BLaER1 (cell line): ENCODE measurements at regions not wholly inside any gene's neighbourhood (a gene's known extent, or its start where the extent isn't known, plus 50 kb on each side); places are given as distances from the start of the nearest gene placed in this dataset.

Experiments used
- H3K27ac ChIP-seq: shearing (Covaris generic); formaldehyde crosslinking; 2 replicates; pipeline ENCODE4 v1.8.1; 2022
- H3K27me3 ChIP-seq: shearing (Covaris generic); formaldehyde crosslinking; 2 replicates; pipeline ENCODE4 v1.8.1; 2022
- H3K36me3 ChIP-seq: shearing (Covaris generic); formaldehyde crosslinking; 2 replicates; pipeline ENCODE4 v1.8.1; 2022
- H3K4me1 ChIP-seq: shearing (Covaris generic); formaldehyde crosslinking; 2 replicates; pipeline ENCODE4 v1.8.1; 2022
- H3K4me2 ChIP-seq: shearing (Covaris generic); formaldehyde crosslinking; 2 replicates; pipeline ENCODE4 v1.8.1; 2022
- H3K4me3 ChIP-seq: shearing (Covaris generic); formaldehyde crosslinking; 2 replicates; pipeline ENCODE4 v1.8.1; 2022
- H3K9ac ChIP-seq: shearing (Covaris generic); formaldehyde crosslinking; 2 replicates; pipeline ENCODE4 v1.8.1; 2022
- H3K9me3 ChIP-seq: shearing (Covaris generic); formaldehyde crosslinking; 2 replicates; pipeline ENCODE4 v1.8.1; 2022
- H4K20me1 ChIP-seq: shearing (Covaris generic); formaldehyde crosslinking; 2 replicates; pipeline ENCODE4 v1.8.1; 2022
- Cebpa-rat ChIP-seq: shearing (Covaris generic); IDR thresholded peaks from 2 replicates; pipeline ENCODE4 v1.8.1; 2022

- no peaks in the 10 kb centered on the region for H3K9me3 ChIP-seq
- no peaks in the 10 kb centered on the region for H4K20me1 ChIP-seq
- H3K27me3 ChIP-seq: no peaks in the 10 kb centered on the region
- no peaks in the 10 kb centered on the region for H3K36me3 ChIP-seq
- H3K9ac ChIP-seq: no peak overlapping the region
- H3K4me2 ChIP-seq: no peak overlapping the region
- H3K4me3 ChIP-seq: no peak overlapping the region
- H3K27ac ChIP-seq: no peak overlapping the region
- no peaks in the 10 kb centered on the region for H3K4me1 ChIP-seq
- TF ChIP-seq Cebpa-rat: no peak
Measured at GRCh38 chr6:8831366-8832152, 396.2 kb upstream of the SLC35B3 start.

GRCh38 chr6:8830794-8831193 is 395.4 kb upstream of the SLC35B3 start:
- no peaks in the 10 kb centered on the region for H3K27me3 ChIP-seq
- no peaks in the 10 kb centered on the region for H3K9me3 ChIP-seq
- no peaks in the 10 kb centered on the region for H3K36me3 ChIP-seq
- no peak overlapping the region for H3K9ac ChIP-seq
- H3K27ac ChIP-seq: no peak overlapping the region
- no peaks in the 10 kb centered on the region for H4K20me1 ChIP-seq
- no peaks in the 10 kb centered on the region for H3K4me1 ChIP-seq
- no peak overlapping the region for H3K4me3 ChIP-seq
- H3K4me2 ChIP-seq: no peak overlapping the region
- no peak for TF ChIP-seq Cebpa-rat

- Histone ChIP-seq H3K4me1 (no peaks in the 10 kb centered on the region), H3K27ac (no peak overlapping the region), H3K9ac (no peak overlapping the region), H4K20me1 (no peaks in the 10 kb centered on the region), H3K4me3 (no peak overlapping the region), H3K36me3 (no peaks in the 10 kb centered on the region), H3K4me2 (no peak overlapping the region), H3K27me3 (no peaks in the 10 kb centered on the region), H3K9me3 (no peaks in the 10 kb centered on the region)
- TF ChIP-seq Cebpa-rat: no peak
Measured at GRCh38 chr6:8829796-8830195, 394.5 kb upstream of the SLC35B3 start.

- H3K4me3 ChIP-seq: no peak overlapping the region
- TF ChIP-seq Cebpa-rat: no peak
- H3K9ac ChIP-seq: no peak overlapping the region
Measured at GRCh38 chr6:8829296-8829695, 394.0 kb upstream of the SLC35B3 start.

GRCh38 chr6:8828376-8828775 is 393.0 kb upstream of the SLC35B3 start:
- no peak for TF ChIP-seq Cebpa-rat
- Histone ChIP-seq H3K4me2 (no peak overlapping the region), H3K9ac (no peak overlapping the region), H3K4me1 (no peaks in the 10 kb centered on the region), H3K36me3 (no peaks in the 10 kb centered on the region), H3K27me3 (no peaks in the 10 kb centered on the region), H4K20me1 (no peaks in the 10 kb centered on the region), H3K27ac (no peak overlapping the region), H3K9me3 (no peaks in the 10 kb centered on the region), H3K4me3 (no peak overlapping the region)

More at GRCh38 chr6:8829296-8829695, 394.0 kb upstream of the SLC35B3 start:
- no peaks in the 10 kb centered on the region for H3K9me3 ChIP-seq
- H3K27ac ChIP-seq: no peak overlapping the region
- no peaks in the 10 kb centered on the region for H4K20me1 ChIP-seq
- H3K4me1 ChIP-seq: no peaks in the 10 kb centered on the region
- H3K4me2 ChIP-seq: no peak overlapping the region
- no peaks in the 10 kb centered on the region for H3K27me3 ChIP-seq
- H3K36me3 ChIP-seq: no peaks in the 10 kb centered on the region

GRCh38 chr6:8825726-8826125 is 390.4 kb upstream of the SLC35B3 start:
- H3K27me3 ChIP-seq: no peaks in the 10 kb centered on the region
- H3K36me3 ChIP-seq: no peaks in the 10 kb centered on the region
- no peak for TF ChIP-seq Cebpa-rat
- H3K4me2 ChIP-seq: no peak overlapping the region
- no peaks in the 10 kb centered on the region for H3K9me3 ChIP-seq
- no peak overlapping the region for H3K27ac ChIP-seq
- H4K20me1 ChIP-seq: no peaks in the 10 kb centered on the region
- H3K4me3 ChIP-seq: no peak overlapping the region
- H3K9ac ChIP-seq: no peak overlapping the region
- H3K4me1 ChIP-seq: no peaks in the 10 kb centered on the region

GRCh38 chr6:8821981-8822381 is 386.6 kb upstream of the SLC35B3 start:
- no peaks in the 10 kb centered on the region for H4K20me1 ChIP-seq
- no peaks in the 10 kb centered on the region for H3K36me3 ChIP-seq
- H3K4me1 ChIP-seq: no peaks in the 10 kb centered on the region
- no peak overlapping the region for H3K9ac ChIP-seq
- no peaks in the 10 kb centered on the region for H3K27me3 ChIP-seq
- H3K9me3 ChIP-seq: no peaks in the 10 kb centered on the region
- H3K4me2 ChIP-seq: no peak overlapping the region
- TF ChIP-seq Cebpa-rat: no peak
- no peak overlapping the region for H3K4me3 ChIP-seq
- H3K27ac ChIP-seq: no peak overlapping the region

GRCh38 chr6:8820313-8820712 is 385.0 kb upstream of the SLC35B3 start:
- Histone ChIP-seq H3K27ac (no peak overlapping the region), H3K4me3 (no peak overlapping the region), H3K9ac (no peak overlapping the region), H3K4me2 (no peak overlapping the region), H4K20me1 (no peaks in the 10 kb centered on the region), H3K27me3 (no peaks in the 10 kb centered on the region), H3K4me1 (no peaks in the 10 kb centered on the region), H3K36me3 (no peaks in the 10 kb centered on the region), H3K9me3 (no peaks in the 10 kb centered on the region)
- no peak for TF ChIP-seq Cebpa-rat

- H3K27ac ChIP-seq: no peak overlapping the region
Measured at GRCh38 chr6:8819446-8819845, 384.1 kb upstream of the SLC35B3 start.

GRCh38 chr6:8814440-8815000 is 379.2 kb upstream of the SLC35B3 start:
- TF ChIP-seq Cebpa-rat: no peak
- Histone ChIP-seq H3K9me3 (no peaks in the 10 kb centered on the region), H3K9ac (no peak overlapping the region), H3K27me3 (no peaks in the 10 kb centered on the region), H4K20me1 (no peaks in the 10 kb centered on the region), H3K4me1 (no peaks in the 10 kb centered on the region), H3K27ac (no peak overlapping the region), H3K36me3 (no peaks in the 10 kb centered on the region), H3K4me3 (no peak overlapping the region), H3K4me2 (no peak overlapping the region)

More at GRCh38 chr6:8819446-8819845, 384.1 kb upstream of the SLC35B3 start:
- no peaks in the 10 kb centered on the region for H3K27me3 ChIP-seq
- H3K9ac ChIP-seq: no peak overlapping the region
- H4K20me1 ChIP-seq: no peaks in the 10 kb centered on the region
- no peak overlapping the region for H3K4me3 ChIP-seq
- H3K4me1 ChIP-seq: no peaks in the 10 kb centered on the region
- H3K36me3 ChIP-seq: no peaks in the 10 kb centered on the region
- no peak overlapping the region for H3K4me2 ChIP-seq
- TF ChIP-seq Cebpa-rat: no peak
- H3K9me3 ChIP-seq: no peaks in the 10 kb centered on the region

- Histone ChIP-seq H3K4me1 (no peaks in the 10 kb centered on the region), H3K4me3 (no peak overlapping the region), H3K9me3 (no peaks in the 10 kb centered on the region), H3K9ac (no peak overlapping the region), H3K4me2 (no peak overlapping the region), H3K36me3 (no peaks in the 10 kb centered on the region), H3K27ac (no peak overlapping the region), H3K27me3 (no peaks in the 10 kb centered on the region), H4K20me1 (no peaks in the 10 kb centered on the region)
- TF ChIP-seq Cebpa-rat: no peak
Measured at GRCh38 chr6:8810325-8810724, 375.0 kb upstream of the SLC35B3 start.
